ENCODE measurements at regions not wholly inside any gene's neighbourhood (a gene's known extent, or its start where the extent isn't known, plus 50 kb on each side); places are given as distances from the start of the nearest gene placed in this dataset.
"Not testable (repeated sequence)": the region's sequence is repeated elsewhere in the genome, so short reads cannot be mapped to it uniquely, and the experiment has no call there.

DNA sequence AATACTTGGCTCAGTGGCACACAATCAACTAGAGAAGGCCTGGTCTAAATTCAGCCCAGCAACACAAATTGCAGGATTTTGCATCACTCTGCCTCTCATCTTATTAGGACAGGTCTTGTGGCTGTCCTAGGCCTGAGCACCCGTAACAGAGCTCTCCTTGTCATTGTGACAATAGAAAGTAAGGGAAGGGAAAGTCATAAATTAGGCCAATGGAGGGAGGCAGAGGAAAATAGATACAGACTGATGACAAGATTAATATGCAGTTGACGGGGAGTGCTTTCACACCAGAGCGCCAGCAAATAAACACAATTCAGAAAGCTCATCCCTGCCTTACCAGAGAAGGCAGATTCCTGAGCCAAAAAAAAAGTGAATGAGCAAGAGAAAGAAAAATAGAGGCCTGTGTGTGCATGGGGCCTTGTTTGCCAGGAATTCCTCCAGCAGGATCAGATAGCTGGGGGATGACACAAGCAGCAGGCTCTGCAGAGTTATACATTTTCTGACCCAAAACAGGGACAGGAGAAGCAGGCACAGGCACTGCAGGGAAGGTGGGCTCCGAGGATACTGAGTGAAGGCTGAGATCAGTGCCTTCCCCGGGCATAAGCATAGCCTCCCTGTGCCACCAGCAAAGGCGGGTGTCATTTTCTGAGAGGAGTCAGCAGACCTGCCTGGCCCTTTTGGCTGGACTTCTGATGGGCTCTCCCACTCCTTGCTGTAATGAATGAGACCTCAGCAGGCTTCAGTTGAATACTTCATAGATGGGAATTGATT is 110.0 kb upstream of the SPAG17 start:
- no peak for DNase-seq
- no peaks in the 10 kb centered on the region for H3K27me3 ChIP-seq
- H3K27ac ChIP-seq, result no peak overlapping the region
- intact Hi-C loops (cut with DNase I; ENCODE audit: low total_unique reads), result no loop called here
- H3K36me3 ChIP-seq, result no peaks in the 10 kb centered on the region
- no peaks in the 10 kb centered on the region for H3K4me1 ChIP-seq
- TF ChIP-seq CTCF (IDR thresholded peaks at IDR 0.05), result no peak
- no peak overlapping the region for H3K4me3 ChIP-seq
- no peaks in the 10 kb centered on the region for H3K9me3 ChIP-seq

DNA sequence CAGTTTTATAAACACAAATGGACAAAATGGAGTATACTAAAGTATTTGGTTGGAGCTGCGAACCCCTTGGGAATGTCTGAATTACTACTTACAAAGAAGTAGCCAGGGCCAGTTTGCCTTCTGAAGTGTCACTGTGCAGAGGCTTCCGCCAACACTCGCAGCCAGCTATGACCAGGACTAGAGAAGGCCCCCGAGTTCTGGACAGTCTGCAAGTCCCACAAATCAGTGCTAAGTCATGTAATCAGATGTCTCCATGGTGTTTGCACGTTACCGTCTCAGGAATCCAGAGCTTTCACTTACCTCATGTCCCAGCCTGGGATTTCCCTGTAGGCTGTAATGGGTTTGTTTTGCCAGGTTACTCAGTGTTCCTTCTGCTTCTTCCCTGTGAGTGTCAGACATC is 106.6 kb upstream of the SPAG17 start:
- TF ChIP-seq CTCF (IDR thresholded peaks at IDR 0.05), result no peak
- no peak overlapping the region for H3K4me3 ChIP-seq
- H3K27ac ChIP-seq, result no peak overlapping the region
- H3K36me3 ChIP-seq, result no peaks in the 10 kb centered on the region
- DNase-seq, result no peak
- no peaks in the 10 kb centered on the region for H3K27me3 ChIP-seq
- intact Hi-C loops (cut with DNase I; ENCODE audit: low total_unique reads), result no loop called here
- no peaks in the 10 kb centered on the region for H3K4me1 ChIP-seq
- no peaks in the 10 kb centered on the region for H3K9me3 ChIP-seq

- H3K27ac ChIP-seq, result no peak overlapping the region
- intact Hi-C loops (cut with DNase I; ENCODE audit: low total_unique reads), result no loop called here
- H3K4me3 ChIP-seq, result no peak overlapping the region
- no peak for DNase-seq
- TF ChIP-seq CTCF (IDR thresholded peaks at IDR 0.05), result no peak
- no peaks in the 10 kb centered on the region for H3K9me3 ChIP-seq
- H3K36me3 ChIP-seq, result no peaks in the 10 kb centered on the region
- no peaks in the 10 kb centered on the region for H3K27me3 ChIP-seq
- H3K4me1 ChIP-seq, result no peaks in the 10 kb centered on the region
These were observed 105.5 kb upstream of the SPAG17 start for GRCh38 chr1:118290571-118290970.

DNA sequence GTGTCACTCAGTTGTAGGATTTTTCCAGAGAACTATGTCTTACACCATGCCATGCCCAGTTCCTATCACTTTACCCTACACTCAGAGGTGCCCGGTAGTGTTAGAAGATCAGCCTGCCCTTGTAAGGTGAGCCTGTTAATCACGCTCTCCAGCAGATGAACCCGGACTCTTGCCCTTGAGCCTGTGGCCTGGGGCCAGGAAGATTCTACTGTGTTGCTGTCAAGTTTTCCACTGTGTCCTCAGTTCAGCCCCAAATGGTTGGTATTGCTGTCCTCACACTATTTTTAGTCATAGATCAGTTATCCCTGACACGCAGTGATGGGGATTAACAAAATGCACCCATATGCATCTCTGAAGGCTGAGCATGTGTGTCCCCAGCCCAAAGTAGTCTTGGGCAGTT is 105.0 kb upstream of the SPAG17 start:
- TF ChIP-seq CTCF (IDR thresholded peaks at IDR 0.05), result no peak
- no peak for DNase-seq
- intact Hi-C loops (cut with DNase I; ENCODE audit: low total_unique reads), result no loop called here
- H3K27me3 ChIP-seq, result no peaks in the 10 kb centered on the region
- H3K27ac ChIP-seq, result no peak overlapping the region
- no peak overlapping the region for H3K4me3 ChIP-seq
- no peaks in the 10 kb centered on the region for H3K4me1 ChIP-seq
- H3K36me3 ChIP-seq, result no peaks in the 10 kb centered on the region
- no peaks in the 10 kb centered on the region for H3K9me3 ChIP-seq

GRCh38 chr1:118280656-118281055 is 95.6 kb upstream of the SPAG17 start:
- H3K36me3 ChIP-seq; H3K4me3 ChIP-seq; intact Hi-C loops (cut with DNase I; ENCODE audit: low total_unique reads); H3K27ac ChIP-seq; DNase-seq; H3K4me1 ChIP-seq; H3K9me3 ChIP-seq; H3K27me3 ChIP-seq: not testable (repeated sequence)

DNA sequence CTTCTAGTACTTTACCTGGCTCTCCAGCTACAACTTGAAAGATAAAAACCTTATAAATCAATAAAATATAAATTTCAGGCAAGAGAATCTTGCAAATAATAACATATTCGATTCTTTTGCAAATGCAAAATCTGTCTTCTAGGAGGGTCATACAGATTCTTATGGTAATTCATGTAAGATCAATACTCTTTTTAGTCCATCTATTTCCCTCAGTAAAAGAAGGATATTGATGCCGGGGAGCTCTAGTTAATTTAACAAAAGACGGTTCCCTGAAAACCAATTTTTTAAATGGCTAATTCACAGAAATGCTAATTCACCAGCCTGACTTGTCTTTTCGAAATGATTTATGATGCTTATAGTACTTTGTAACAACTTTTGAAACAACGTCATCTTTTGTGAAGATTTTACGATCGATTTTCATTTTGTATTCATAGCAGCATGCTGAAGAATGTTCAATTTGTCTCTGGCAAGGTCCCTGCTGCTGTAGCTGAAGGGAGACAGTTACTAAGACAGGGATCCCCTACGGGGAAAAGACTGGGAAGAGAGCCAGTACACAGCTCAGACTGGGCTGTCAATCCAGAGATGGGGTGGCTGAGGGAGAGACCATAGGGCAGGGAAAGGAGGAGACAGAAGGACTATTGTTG is 90.6 kb upstream of the SPAG17 start:
- Histone ChIP-seq H3K9me3 (peaks cover 0 to 3% (median 0%) of the 10 kb centered on the region in 3 donors), H3K27ac (no peak overlapping the region), H3K4me3 (no peak overlapping the region), H3K27me3 (no peaks in the 10 kb centered on the region), H3K36me3 (no peaks in the 10 kb centered on the region), H3K4me1 (no peaks in the 10 kb centered on the region)
- no peak for TF ChIP-seq CTCF (IDR thresholded peaks at IDR 0.05)
- intact Hi-C loops (cut with DNase I; ENCODE audit: low total_unique reads), result no loop called here
- no peak for DNase-seq
